PC-9 (cell line): ENCODE measurements at regions not wholly inside any gene's neighbourhood (a gene's known extent, or its start where the extent isn't known, plus 50 kb on each side); places are given as distances from the start of the nearest gene placed in this dataset.

Source experiments
- BruUV-seq: library from RNA; stranded (reverse); fragments of 400-500 nt; replicated peaks from 2 replicates; lab custom pipeline; 2021; lab: Mats Ljungman, UMichigan
- CTCF ChIA-PET: fragments of 300-600 bp; sonication (Branson Sonifier 250); formaldehyde crosslinking; loops from one replicate; lab custom pipeline; 2022; ENCODE audit warnings: antibody characterized with exemption; lab: Charles Lee
- POLR2A ChIA-PET: fragments of 300-600 bp; sonication (Branson Sonifier 250); formaldehyde crosslinking; loops from one replicate; lab custom pipeline; 2022; ENCODE audit warnings: antibody characterized with exemption; ENCODE audit not compliant: unreplicated experiment; lab: Charles Lee
- DNase-seq, 2 experiments: peaks; one replicate each; pipeline versions ENCODE4 v3.0.0 to v3.0.0-alpha.2; 2015 to 2022; ENCODE audit warnings: mixed read lengths in 1 of 2
- H2AFZ ChIP-seq: fragments of 200-600 bp; sonication (generic); 2 replicates; pipeline ENCODE4 v1.8.1; 2017; ENCODE audit warnings: antibody characterized with exemption
- H3F3A ChIP-seq: fragments of 200-600 bp; sonication (generic); 2 replicates; pipeline ENCODE4 v1.8.1; 2017; ENCODE audit warnings: antibody characterized with exemption, mild to moderate bottlenecking, low read depth; ENCODE audit not compliant: insufficient read depth
- H3K27ac ChIP-seq: fragments of 200-600 bp; sonication (generic); 2 replicates; pipeline ENCODE4 v1.6.1; 2016; ENCODE audit warnings: mixed run types
- H3K27me3 ChIP-seq: fragments of 200-600 bp; sonication (generic); 2 replicates; pipeline ENCODE4 v1.6.1; 2016; ENCODE audit warnings: low read depth, mixed run types; ENCODE audit not compliant: insufficient read depth
- H3K36me3 ChIP-seq: fragments of 200-600 bp; sonication (generic); 2 replicates; pipeline ENCODE4 v1.6.1; 2016; ENCODE audit warnings: low read depth, mixed run types
- H3K4me1 ChIP-seq: fragments of 200-600 bp; sonication (generic); replicated peaks from 2 replicates; pipeline ENCODE4 v1.6.1; 2016; ENCODE audit warnings: mixed run types; ENCODE audit not compliant: insufficient read depth
- H3K4me2 ChIP-seq: fragments of 200-600 bp; sonication (generic); 2 replicates; pipeline ENCODE4 v1.6.1; 2017; ENCODE audit warnings: mixed run types
- H3K4me3 ChIP-seq: fragments of 200-600 bp; sonication (generic); 2 replicates; pipeline ENCODE4 v1.6.1; 2016; ENCODE audit warnings: mixed run types
- H3K79me2 ChIP-seq: fragments of 200-600 bp; sonication (generic); 2 replicates; pipeline ENCODE4 v1.6.1; 2017; ENCODE audit warnings: low read depth, mixed run types
- H3K9me2 ChIP-seq: fragments of 200-600 bp; sonication (generic); 2 replicates; pipeline ENCODE4 v1.8.1; 2017; ENCODE audit warnings: mild to moderate bottlenecking; ENCODE audit not compliant: insufficient read depth
- H3K9me3 ChIP-seq: fragments of 200-600 bp; sonication (generic); 2 replicates; pipeline ENCODE4 v1.8.1; 2016; ENCODE audit warnings: low read depth; ENCODE audit not compliant: insufficient read depth
- H4K20me1 ChIP-seq: fragments of 200-600 bp; sonication (generic); 2 replicates; pipeline ENCODE4 v1.8.1; 2017; ENCODE audit not compliant: insufficient read depth
- CTCF ChIP-seq: fragments of 200-600 bp; sonication (generic); conservative IDR thresholded peaks from 2 replicates; pipeline ENCODE4 v1.6.1; 2017; ENCODE audit warnings: mixed run types, antibody characterized with exemption, mild to moderate bottlenecking, moderate library complexity
- EZH2 ChIP-seq: fragments of 200-600 bp; sonication (generic); IDR thresholded peaks from 2 replicates; pipeline ENCODE4 v1.8.0; 2017; ENCODE audit warnings: antibody characterized with exemption, low read depth
- intact Hi-C: fragments of 100-400 bp; cut with micrococcal nuclease; formaldehyde crosslinking; loops from one replicate; pipeline ENCODE4 v1.10.0; 2022; ENCODE audit not compliant: unreplicated experiment

- TF ChIP-seq CTCF (peak; percentile 85), EZH2 (no peak)
- ChIA-PET CTCF (interaction anchor here (0.6 kb wide), 1 partner anchor 458 kb away, joined by 16 read pairs; no protein-coding TSS in a partner anchor), POLR2A (no interaction called here)
- no peak overlapping the region for H3K4me2 ChIP-seq
- no peaks in the 10 kb centered on the region for H3K36me3 ChIP-seq
- H3K4me3 ChIP-seq, result no peak overlapping the region
- DNase-seq, result peak in 1 of 2 experiments; percentile 74
- H4K20me1 ChIP-seq, result no peaks in the 10 kb centered on the region
- intact Hi-C loops, result loop anchor here (2.0 to 10.0 kb wide), 3 partner anchors 936 to 1576 kb away; no protein-coding TSS in a partner anchor
- no peaks in the 10 kb centered on the region for H3K9me3 ChIP-seq
- no peaks in the 10 kb centered on the region for H3K9me2 ChIP-seq
- H3K79me2 ChIP-seq, result no peaks in the 10 kb centered on the region
- BruUV-seq, result no TSS peak
- H3F3A ChIP-seq, result no peaks in the 10 kb centered on the region
- no peak overlapping the region for H3K27ac ChIP-seq
- no peaks in the 10 kb centered on the region for H3K4me1 ChIP-seq
- no peaks in the 10 kb centered on the region for H3K27me3 ChIP-seq
- no peak overlapping the region for H2AFZ ChIP-seq
Observed at GRCh38 chr2:182650704-182651103, 65.4 kb upstream of the DNAJC10 start.

- intact Hi-C loops, result loop anchor here (10.0 kb wide), 2 partner anchors 1548 to 1578 kb away; no protein-coding TSS in a partner anchor
- TF ChIP-seq CTCF, result no peak
- no peak for TF ChIP-seq EZH2
- CTCF ChIA-PET, result no interaction called here
Observed at GRCh38 chr2:182652326-182652725, 63.7 kb upstream of the DNAJC10 start.

GRCh38 chr2:182655750-182656149 lies 60.3 kb upstream of the DNAJC10 start:
- ChIA-PET CTCF (no interaction called here), POLR2A (interaction anchor here (0.6 kb wide), 2 partner anchors 865 to 1228 kb away, joined by 3 read pairs; no protein-coding TSS in a partner anchor)
- H3K9me2 ChIP-seq, result no peaks in the 10 kb centered on the region
- no peak overlapping the region for H3K4me2 ChIP-seq
- H3K27me3 ChIP-seq, result no peaks in the 10 kb centered on the region
- H3K4me1 ChIP-seq, result no peaks in the 10 kb centered on the region
- no peaks in the 10 kb centered on the region for H3K79me2 ChIP-seq
- no peaks in the 10 kb centered on the region for H3K36me3 ChIP-seq
- DNase-seq, result peak in 1 of 2 experiments; percentile 16
- H3F3A ChIP-seq, result no peaks in the 10 kb centered on the region
- no peak overlapping the region for H2AFZ ChIP-seq
- intact Hi-C loops, result loop anchor here (10.0 kb wide), 2 partner anchors 1551 to 1581 kb away; no protein-coding TSS in a partner anchor
- TF ChIP-seq EZH2, result no peak
- no peak for TF ChIP-seq CTCF
- no TSS peak for BruUV-seq
- no peak overlapping the region for H3K27ac ChIP-seq
- H3K4me3 ChIP-seq, result no peak overlapping the region
- H4K20me1 ChIP-seq, result no peaks in the 10 kb centered on the region
- no peaks in the 10 kb centered on the region for H3K9me3 ChIP-seq

More at GRCh38 chr2:182652326-182652725, 63.7 kb upstream of the DNAJC10 start:
- no peak overlapping the region for H3K4me2 ChIP-seq
- H3K36me3 ChIP-seq, result no peaks in the 10 kb centered on the region
- no TSS peak for BruUV-seq
- DNase-seq, result no peak
- H3K4me3 ChIP-seq, result no peak overlapping the region
- no peaks in the 10 kb centered on the region for H3F3A ChIP-seq
- H3K9me2 ChIP-seq, result no peaks in the 10 kb centered on the region
- H3K27ac ChIP-seq, result no peak overlapping the region
- no peaks in the 10 kb centered on the region for H4K20me1 ChIP-seq
- H3K9me3 ChIP-seq, result no peaks in the 10 kb centered on the region
- no peaks in the 10 kb centered on the region for H3K79me2 ChIP-seq
- POLR2A ChIA-PET, result no interaction called here
- H3K27me3 ChIP-seq, result no peaks in the 10 kb centered on the region
- H3K4me1 ChIP-seq, result no peaks in the 10 kb centered on the region
- no peak overlapping the region for H2AFZ ChIP-seq
